HUES64 (cell line): ENCODE measurements at regions not wholly inside any gene's neighbourhood (a gene's known extent, or its start where the extent isn't known, plus 50 kb on each side); places are given as distances from the start of the nearest gene placed in this dataset.

Source experiments
- H3K27ac ChIP-seq: 2 replicates; pipeline ENCODE4 v1.7.0; 2013; ENCODE audit warnings: low read depth, low read length, inconsistent platforms
- H3K27me3 ChIP-seq: 2 replicates; pipeline ENCODE4 v1.6.1; 2013; ENCODE audit warnings: mild to moderate bottlenecking, low read length; ENCODE audit not compliant: insufficient read depth
- H3K36me3 ChIP-seq: 2 replicates; pipeline ENCODE4 v1.6.1; 2013; ENCODE audit warnings: mild to moderate bottlenecking, low read length; ENCODE audit not compliant: insufficient read depth
- H3K4me1 ChIP-seq: 2 replicates; pipeline ENCODE4 v1.6.1; 2013; ENCODE audit warnings: mild to moderate bottlenecking, low read length, moderate library complexity; ENCODE audit not compliant: insufficient read depth
- H3K4me3 ChIP-seq: 2 replicates; pipeline ENCODE4 v1.5.1; 2013; ENCODE audit warnings: mild to moderate bottlenecking, low read length, moderate library complexity
- H3K9ac ChIP-seq: 2 replicates; pipeline ENCODE4 v1.6.1; 2013; ENCODE audit warnings: mild to moderate bottlenecking, low read depth, low read length
- H3K9me3 ChIP-seq: 2 replicates; pipeline ENCODE4 v1.6.1; 2013; ENCODE audit warnings: low read depth, low read length; ENCODE audit not compliant: insufficient read depth
- WGBS: fragments of 150-250, 120-280 bp; methylation state at CpG from one replicate; pipeline ENCODE4 v1.1.7; 2013; ENCODE audit warnings: missing lambda C conversion rate; 5-methylcytosine and 5-hydroxymethylcytosine counted together

- no peaks in the 10 kb centered on the region for H3K4me1 ChIP-seq
- H3K27ac ChIP-seq = no peak overlapping the region
- 92% methylated on average over 6 of the region's 6 CpGs for WGBS
- no peaks in the 10 kb centered on the region for H3K9me3 ChIP-seq
- no peaks in the 10 kb centered on the region for H3K27me3 ChIP-seq
- no peak overlapping the region for H3K9ac ChIP-seq
- no peaks in the 10 kb centered on the region for H3K36me3 ChIP-seq
- no peak overlapping the region for H3K4me3 ChIP-seq
These were observed 229.9 kb downstream of the PIK3R1 start for GRCh38 chr5:68445257-68446069.

- no peak overlapping the region for H3K4me3 ChIP-seq
- 80% methylated on average over 1 of the region's 1 CpG for WGBS
- H3K9me3 ChIP-seq = no peaks in the 10 kb centered on the region
- H3K27me3 ChIP-seq = no peaks in the 10 kb centered on the region
- H3K27ac ChIP-seq = no peak overlapping the region
- H3K9ac ChIP-seq = no peak overlapping the region
- H3K4me1 ChIP-seq = no peaks in the 10 kb centered on the region
- no peaks in the 10 kb centered on the region for H3K36me3 ChIP-seq
These were observed 230.5 kb downstream of the PIK3R1 start for GRCh38 chr5:68446070-68446357.

- Histone ChIP-seq H3K9me3 (no peaks in the 10 kb centered on the region), H3K4me3 (no peak overlapping the region), H3K4me1 (no peaks in the 10 kb centered on the region), H3K9ac (no peak overlapping the region), H3K27me3 (no peaks in the 10 kb centered on the region), H3K27ac (no peak overlapping the region), H3K36me3 (no peaks in the 10 kb centered on the region)
- 92% methylated on average over 1 of the region's 1 CpG for WGBS
These were observed 230.9 kb downstream of the PIK3R1 start for GRCh38 chr5:68446487-68446894.

GRCh38 chr5:68447136-68447929 is 231.8 kb downstream of the PIK3R1 start:
- Histone ChIP-seq H3K36me3 (no peaks in the 10 kb centered on the region), H3K27me3 (no peaks in the 10 kb centered on the region)
- 95% methylated on average over 5 of the region's 6 CpGs for WGBS

GRCh38 chr5:68449380-68449779 is 233.8 kb downstream of the PIK3R1 start:
- 0 out of 2 replicates have a peak, but pooled peaks cover 3% of the 10 kb centered on the region for H3K9me3 ChIP-seq
- no peaks in the 10 kb centered on the region for H3K27me3 ChIP-seq
- H3K9ac ChIP-seq = no peak overlapping the region
- H3K4me3 ChIP-seq = no peak overlapping the region
- no peaks in the 10 kb centered on the region for H3K36me3 ChIP-seq
- 89% methylated on average over 3 of the region's 3 CpGs for WGBS
- no peak overlapping the region for H3K27ac ChIP-seq
- H3K4me1 ChIP-seq = no peaks in the 10 kb centered on the region

More at GRCh38 chr5:68447136-68447929, 231.8 kb downstream of the PIK3R1 start:
- H3K9ac ChIP-seq = no peak overlapping the region
- H3K4me3 ChIP-seq = no peak overlapping the region
- H3K4me1 ChIP-seq = no peaks in the 10 kb centered on the region
- no peak overlapping the region for H3K27ac ChIP-seq
- H3K9me3 ChIP-seq = no peaks in the 10 kb centered on the region

- H3K27me3 ChIP-seq = no peaks in the 10 kb centered on the region
- WGBS = 92% methylated on average over 5 of the region's 5 CpGs
- H3K36me3 ChIP-seq = no peaks in the 10 kb centered on the region
- 0 out of 2 replicates have a peak, but pooled peaks cover 3% of the 10 kb centered on the region for H3K9me3 ChIP-seq
- H3K4me3 ChIP-seq = no peak overlapping the region
- H3K4me1 ChIP-seq = peaks cover under 1% of the 10 kb centered on the region; the same call in 1 of the 2 replicates
- H3K9ac ChIP-seq = no peak overlapping the region
- H3K27ac ChIP-seq = no peak overlapping the region
These were observed 234.8 kb downstream of the PIK3R1 start for GRCh38 chr5:68450245-68450852.

- Histone ChIP-seq H3K27ac (no peak overlapping the region), H3K4me1 (peaks cover 14% of the 10 kb centered on the region), H3K27me3 (no peaks in the 10 kb centered on the region), H3K9ac (no peak overlapping the region), H3K4me3 (no peak overlapping the region), H3K36me3 (no peaks in the 10 kb centered on the region), H3K9me3 (0 out of 2 replicates have a peak, but pooled peaks cover 3% of the 10 kb centered on the region)
- WGBS = 88% methylated on average over 3 of the region's 3 CpGs
These were observed 236.7 kb downstream of the PIK3R1 start for GRCh38 chr5:68452286-68452685.

- no peaks in the 10 kb centered on the region for H3K36me3 ChIP-seq
- 0 out of 2 replicates have a peak, but pooled peaks cover 3% of the 10 kb centered on the region for H3K9me3 ChIP-seq
- WGBS = 98% methylated on average over 3 of the region's 3 CpGs
- no peak overlapping the region for H3K27ac ChIP-seq
- no peak overlapping the region for H3K4me3 ChIP-seq
- H3K27me3 ChIP-seq = no peaks in the 10 kb centered on the region
- peaks cover 14% of the 10 kb centered on the region for H3K4me1 ChIP-seq
- no peak overlapping the region for H3K9ac ChIP-seq
These were observed 238.6 kb downstream of the PIK3R1 start for GRCh38 chr5:68454172-68454571.

- Histone ChIP-seq H3K9me3 (0 out of 2 replicates have a peak, but pooled peaks cover 3% of the 10 kb centered on the region), H3K36me3 (no peaks in the 10 kb centered on the region), H3K4me3 (no peak overlapping the region), H3K27ac (no peak overlapping the region), H3K27me3 (no peaks in the 10 kb centered on the region), H3K9ac (no peak overlapping the region), H3K4me1 (peaks cover 16% of the 10 kb centered on the region)
- 93% methylated on average over 2 of the region's 2 CpGs for WGBS
These were observed 239.2 kb downstream of the PIK3R1 start for GRCh38 chr5:68454766-68455165.

GRCh38 chr5:68455216-68455615 is 239.7 kb downstream of the PIK3R1 start:
- no peaks in the 10 kb centered on the region for H3K36me3 ChIP-seq
- no peak overlapping the region for H3K27ac ChIP-seq
- H3K27me3 ChIP-seq = no peaks in the 10 kb centered on the region
- 0 out of 2 replicates have a peak, but pooled peaks cover 3% of the 10 kb centered on the region for H3K9me3 ChIP-seq
- H3K4me1 ChIP-seq = peaks cover 19% of the 10 kb centered on the region
- no peak overlapping the region for H3K9ac ChIP-seq
- no peak overlapping the region for H3K4me3 ChIP-seq
- WGBS = 95% methylated on average over 3 of the region's 3 CpGs

- H3K4me3 ChIP-seq = no peak overlapping the region
- no peak overlapping the region for H3K9ac ChIP-seq
- no peaks in the 10 kb centered on the region for H3K27me3 ChIP-seq
- 88% methylated on average over 4 of the region's 4 CpGs for WGBS
- H3K36me3 ChIP-seq = no peaks in the 10 kb centered on the region
- H3K4me1 ChIP-seq = peaks cover 19% of the 10 kb centered on the region
- H3K9me3 ChIP-seq = 0 out of 2 replicates have a peak, but pooled peaks cover 3% of the 10 kb centered on the region
- H3K27ac ChIP-seq = no peak overlapping the region
These were observed 241.2 kb downstream of the PIK3R1 start for GRCh38 chr5:68456756-68457217.
